HG03039 (cell line): ENCODE measurements at regions not wholly inside any gene's neighbourhood (a gene's known extent, or its start where the extent isn't known, plus 50 kb on each side); places are given as distances from the start of the nearest gene placed in this dataset.
"Not testable (repeated sequence)": the region's sequence is repeated elsewhere in the genome, so short reads cannot be mapped to it uniquely, and the experiment has no call there.

Experiments used
- ATAC-seq: cut with Tn5 transposase; IDR thresholded peaks from one replicate; pipeline ENCODE4 v1.9.1; 2021; ENCODE audit warnings: mild to moderate bottlenecking, moderate library complexity; ENCODE audit not compliant: unreplicated experiment

DNA sequence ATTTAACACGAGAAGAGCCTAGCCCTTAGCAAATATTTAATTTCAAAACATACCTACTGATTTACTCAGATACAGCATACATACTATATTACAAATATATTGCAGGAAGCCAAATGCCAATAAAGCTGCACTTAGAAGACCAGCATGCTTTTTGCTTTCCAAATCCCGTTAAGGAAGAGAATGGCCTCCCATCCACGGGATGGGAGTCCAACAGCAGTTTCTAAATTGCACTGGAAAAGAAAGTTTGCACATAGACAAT lies 156.3 kb upstream of the FOXN3 start:
- ATAC-seq = no peak

- ATAC-seq = no peak
These were observed 155.8 kb upstream of the FOXN3 start for GRCh38 chr14:89572596-89573398.

DNA sequence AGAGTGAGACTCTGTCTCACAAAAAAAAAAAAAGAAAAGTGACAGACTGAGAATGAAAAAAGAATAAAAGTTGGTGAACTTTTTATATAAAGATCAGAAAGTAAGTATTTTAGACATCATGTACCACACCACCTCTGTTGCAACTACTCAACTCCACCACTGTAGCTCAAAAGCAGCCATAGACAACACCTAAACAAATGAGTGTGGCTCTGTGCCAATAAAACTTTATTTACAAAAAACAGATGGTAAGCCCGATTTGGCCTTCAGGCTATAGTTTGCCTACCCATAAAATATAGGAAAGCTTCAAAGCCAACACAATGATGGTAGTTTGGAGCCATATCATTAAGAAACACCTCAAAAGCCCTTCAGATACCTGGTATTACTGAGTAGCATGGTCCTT lies 154.5 kb upstream of the FOXN3 start:
- no peak for ATAC-seq

DNA sequence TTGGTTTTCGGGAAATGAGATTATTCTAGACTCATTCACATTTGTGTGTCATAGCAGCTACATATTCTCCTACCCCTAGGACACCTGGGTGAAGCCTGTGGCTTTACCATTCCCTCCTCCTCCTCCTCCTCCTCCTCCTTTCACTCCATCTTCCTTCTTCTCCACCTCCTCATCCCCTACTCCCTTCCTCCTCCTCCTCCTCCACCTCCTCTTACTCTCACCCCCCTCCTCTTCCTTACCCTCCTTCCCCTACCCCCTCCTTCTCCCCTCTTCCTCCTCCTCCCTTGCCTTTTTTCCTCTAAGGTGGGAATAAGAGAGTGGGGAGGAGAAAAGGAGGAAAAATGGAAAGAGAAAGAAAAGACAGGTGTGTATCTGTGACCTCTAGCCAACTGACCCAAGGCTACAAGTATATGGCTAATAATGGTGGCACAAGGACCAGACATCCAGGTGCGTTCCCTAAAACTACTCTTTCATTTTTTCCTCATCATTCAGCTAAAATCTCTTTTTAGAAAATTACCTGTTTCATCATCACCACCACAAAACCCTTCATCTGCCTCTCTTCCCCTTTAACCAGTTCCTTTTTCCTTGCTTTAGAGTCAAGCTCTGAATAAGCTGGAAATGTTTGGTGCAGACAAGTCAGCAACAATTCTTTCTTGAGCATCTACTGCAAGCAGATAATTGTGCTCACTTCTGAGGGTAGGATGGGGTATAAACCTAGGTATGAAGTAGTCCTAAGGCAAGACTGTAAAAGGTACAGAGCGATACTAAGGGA lies 149.8 kb upstream of the FOXN3 start:
- ATAC-seq = no peak

DNA sequence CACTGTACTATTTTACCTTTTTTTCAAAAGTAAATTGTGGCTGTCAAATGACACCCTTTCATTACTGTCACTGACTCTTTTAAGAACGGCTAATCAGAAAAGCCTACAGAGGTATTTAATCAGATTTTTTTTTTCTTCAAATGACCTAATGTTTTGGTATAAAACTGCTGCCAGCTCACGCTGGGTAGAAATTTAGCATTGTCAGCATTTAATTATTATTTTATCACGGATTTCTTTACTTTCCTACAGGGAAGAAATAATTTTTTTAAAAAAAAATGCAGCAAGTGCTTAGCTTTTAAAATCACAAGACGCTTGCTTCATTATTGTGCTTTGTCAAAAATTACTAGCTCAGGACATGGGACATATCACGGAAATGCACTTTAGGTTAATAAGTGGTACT lies 149.1 kb upstream of the FOXN3 start:
- no peak for ATAC-seq

DNA sequence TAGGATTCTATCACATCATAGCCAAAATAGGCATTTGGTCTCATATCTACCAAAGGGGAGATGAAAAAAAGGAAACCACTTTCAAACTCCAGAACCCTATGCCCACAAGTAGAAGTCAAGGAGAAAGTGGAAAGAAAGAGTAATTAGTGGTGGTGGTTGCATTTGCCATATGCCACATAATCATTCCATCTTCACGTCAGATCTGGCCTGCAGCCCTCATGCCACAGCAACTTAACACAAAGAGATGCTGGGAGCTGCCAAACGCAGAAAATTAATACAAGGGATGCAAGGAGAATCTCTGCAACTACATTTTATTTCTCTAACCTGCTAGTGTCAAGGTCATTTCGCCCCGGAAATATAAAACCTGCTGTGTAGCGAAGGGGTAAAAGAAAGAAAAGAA lies 148.6 kb upstream of the FOXN3 start:
- no peak for ATAC-seq

DNA sequence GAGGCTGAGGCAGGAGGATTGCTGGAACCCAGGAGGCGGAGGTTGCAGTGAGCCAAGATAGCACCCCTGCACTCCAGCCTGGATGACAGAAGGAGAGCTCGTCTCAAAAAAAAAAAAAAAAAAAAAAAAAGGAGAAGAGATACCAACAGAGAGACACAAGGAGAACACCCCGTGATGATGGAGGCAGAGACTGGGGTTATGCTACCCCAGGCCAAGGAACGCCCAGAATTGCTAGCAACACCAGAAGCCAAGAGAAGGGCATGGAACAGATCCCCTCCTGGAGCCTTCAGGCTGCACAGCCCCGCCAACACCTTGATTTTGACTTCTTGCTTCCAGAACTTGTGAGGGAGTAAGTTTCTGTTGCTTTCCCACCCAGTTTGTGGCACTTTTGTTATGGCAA lies 148.0 kb upstream of the FOXN3 start:
- ATAC-seq = no peak

DNA sequence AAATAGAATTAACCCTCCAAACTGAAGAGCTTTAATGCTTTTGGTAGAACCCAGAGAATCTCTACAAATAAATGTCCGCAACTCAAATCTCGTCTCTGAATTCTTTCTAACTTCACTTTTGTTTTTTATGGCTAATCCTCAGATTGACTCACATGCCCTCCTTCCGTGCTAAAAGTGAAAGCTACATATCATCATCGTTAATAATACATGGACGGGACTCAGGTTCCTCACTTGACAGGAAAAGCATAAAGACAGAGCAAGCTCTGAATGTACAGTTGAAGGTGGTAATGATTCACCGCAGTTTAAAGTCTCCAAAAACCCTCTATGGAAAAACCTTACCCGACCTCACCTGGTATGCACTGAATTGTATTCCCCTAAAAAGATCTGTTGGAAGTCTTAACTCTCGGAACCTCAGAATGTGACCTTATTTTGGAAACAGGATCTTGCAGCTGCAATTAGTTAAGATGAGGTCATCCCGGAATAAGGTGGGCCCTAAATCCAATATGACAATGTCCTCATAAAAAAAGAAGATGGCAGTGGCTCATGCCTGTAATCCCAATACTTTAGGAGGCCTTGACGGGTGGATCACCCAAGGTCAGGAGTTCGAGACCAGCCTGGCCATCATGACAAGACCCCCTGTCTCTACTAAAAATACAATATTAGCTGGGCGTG lies 147.4 kb upstream of the FOXN3 start:
- ATAC-seq = no peak

DNA sequence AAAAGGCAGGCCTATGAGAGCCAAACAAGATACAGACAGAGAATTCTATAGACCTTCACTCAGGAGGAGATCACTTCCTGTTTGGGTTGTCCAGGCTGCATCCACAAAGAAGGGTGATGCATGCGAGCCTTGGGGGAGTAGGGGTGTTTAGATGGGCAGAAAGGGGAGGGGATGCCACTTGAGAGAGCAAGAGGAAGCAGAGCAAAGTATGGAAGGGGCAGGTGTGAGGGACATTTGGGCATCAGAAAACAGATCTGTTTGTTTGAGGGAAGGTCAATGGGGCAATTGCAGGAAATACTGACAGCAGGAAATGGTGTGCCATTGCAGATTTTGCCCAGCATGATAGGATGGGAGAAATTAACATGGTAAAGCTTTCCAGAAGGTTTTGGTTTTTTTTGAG lies 146.4 kb upstream of the FOXN3 start:
- ATAC-seq = no peak

GRCh38 chr14:89551955-89552354 lies 134.9 kb upstream of the FOXN3 start:
- ATAC-seq = no peak

- no peak for ATAC-seq
These were observed 134.4 kb upstream of the FOXN3 start for GRCh38 chr14:89551432-89551831.

DNA sequence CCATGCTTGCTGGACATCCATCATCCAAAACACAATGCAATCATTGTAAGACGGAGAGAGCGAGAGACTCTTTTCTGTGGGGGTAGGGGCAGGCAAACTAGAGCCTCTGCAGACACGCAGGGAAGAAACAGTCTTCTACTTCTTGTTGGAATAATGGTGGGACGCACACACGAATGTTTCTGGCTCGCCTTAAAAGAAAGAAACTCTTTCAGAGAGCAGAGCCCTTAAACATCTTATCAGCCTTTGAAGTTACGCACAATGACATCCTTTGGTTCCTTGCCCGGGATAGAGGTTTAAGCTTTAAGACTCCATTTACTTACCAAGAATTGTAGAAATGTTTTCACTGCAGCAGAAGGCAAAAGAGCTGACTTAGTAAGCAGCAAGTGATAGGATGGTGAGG lies 133.8 kb upstream of the FOXN3 start:
- no peak for ATAC-seq

- no peak for ATAC-seq
These were observed 132.5 kb upstream of the FOXN3 start for GRCh38 chr14:89549381-89550125.

DNA sequence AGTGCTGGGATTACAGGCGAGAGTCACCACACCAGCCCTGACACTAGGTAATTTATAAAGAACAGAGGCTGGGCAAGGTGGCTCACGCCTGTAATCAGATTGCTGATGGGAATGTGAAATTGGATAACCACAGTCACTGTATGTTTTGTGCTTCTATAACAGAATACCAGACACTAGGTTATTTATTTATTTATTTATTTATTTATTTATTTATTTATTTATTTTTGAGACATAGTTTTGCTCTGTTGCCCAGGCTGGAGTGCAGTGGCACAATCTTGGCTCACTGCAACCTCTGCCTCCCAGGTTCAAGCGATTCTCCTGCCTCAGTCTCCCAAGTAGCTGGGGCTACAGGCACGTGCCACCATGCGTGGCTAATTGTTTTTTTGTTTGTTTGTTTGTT lies 130.0 kb upstream of the FOXN3 start:
- not testable (repeated sequence) for ATAC-seq

DNA sequence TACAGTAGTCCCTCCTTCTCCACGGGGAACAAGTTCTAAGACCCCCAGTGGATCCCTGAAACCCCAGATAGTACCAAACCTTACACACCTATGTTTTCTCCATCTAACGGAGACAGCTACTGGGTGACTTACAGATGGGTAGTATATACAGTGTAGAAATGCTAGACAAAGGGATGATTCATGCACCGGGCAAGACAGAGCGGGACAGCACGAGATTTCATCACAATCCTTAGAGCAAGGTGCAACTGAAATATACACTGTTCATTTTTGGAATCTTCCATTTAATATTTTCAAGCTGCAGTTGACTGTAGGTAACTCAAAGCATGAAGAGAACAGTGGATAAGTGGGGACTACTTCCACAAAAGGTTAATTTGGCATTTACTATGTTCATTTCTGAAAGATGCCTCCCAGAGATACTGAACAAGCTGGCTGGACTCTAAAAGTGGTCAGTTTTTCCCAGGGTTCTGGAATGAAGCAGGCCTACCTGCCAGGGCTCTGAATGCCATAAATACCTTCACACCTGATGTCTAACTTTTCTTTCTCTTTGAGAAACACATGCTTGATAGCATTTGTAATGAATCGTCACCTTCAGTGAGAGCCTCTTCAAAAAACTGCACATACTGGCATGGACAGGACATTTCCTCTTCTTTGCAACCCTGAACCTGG lies 127.7 kb upstream of the FOXN3 start:
- no peak for ATAC-seq

GRCh38 chr14:89543425-89543790 lies 126.4 kb upstream of the FOXN3 start:
- no peak for ATAC-seq

DNA sequence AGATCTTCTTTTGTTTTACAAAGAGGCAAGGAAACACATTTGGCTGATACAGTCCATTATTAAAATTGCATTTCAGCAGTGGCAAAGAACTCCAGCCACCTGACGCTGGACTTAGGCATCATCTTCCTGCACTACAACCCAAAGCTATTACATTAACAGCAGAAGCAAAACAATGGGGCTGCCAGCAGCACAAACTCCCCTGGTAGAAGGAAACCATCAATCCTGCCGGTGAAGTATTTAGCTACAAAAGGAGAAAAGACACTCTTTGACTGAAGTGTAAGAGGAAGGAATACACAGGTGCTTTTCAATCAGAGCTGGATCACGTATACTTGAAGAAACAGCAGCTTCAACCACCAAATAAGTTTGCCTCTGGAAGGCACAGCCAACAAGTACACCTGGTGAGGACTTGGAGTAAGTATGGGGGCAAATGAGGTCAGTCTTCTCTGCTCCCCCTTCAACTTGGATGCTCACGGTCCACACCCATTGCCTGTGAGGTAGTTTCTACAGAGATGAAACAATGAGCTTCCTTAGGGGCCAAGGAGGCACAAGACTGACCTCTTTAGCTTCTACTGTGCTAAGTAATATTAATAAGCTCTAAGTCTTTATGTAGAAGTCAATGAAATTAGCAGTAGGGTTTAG lies 125.9 kb upstream of the FOXN3 start:
- ATAC-seq = no peak

GRCh38 chr14:89540830-89541470 lies 123.9 kb upstream of the FOXN3 start:
- no peak for ATAC-seq

DNA sequence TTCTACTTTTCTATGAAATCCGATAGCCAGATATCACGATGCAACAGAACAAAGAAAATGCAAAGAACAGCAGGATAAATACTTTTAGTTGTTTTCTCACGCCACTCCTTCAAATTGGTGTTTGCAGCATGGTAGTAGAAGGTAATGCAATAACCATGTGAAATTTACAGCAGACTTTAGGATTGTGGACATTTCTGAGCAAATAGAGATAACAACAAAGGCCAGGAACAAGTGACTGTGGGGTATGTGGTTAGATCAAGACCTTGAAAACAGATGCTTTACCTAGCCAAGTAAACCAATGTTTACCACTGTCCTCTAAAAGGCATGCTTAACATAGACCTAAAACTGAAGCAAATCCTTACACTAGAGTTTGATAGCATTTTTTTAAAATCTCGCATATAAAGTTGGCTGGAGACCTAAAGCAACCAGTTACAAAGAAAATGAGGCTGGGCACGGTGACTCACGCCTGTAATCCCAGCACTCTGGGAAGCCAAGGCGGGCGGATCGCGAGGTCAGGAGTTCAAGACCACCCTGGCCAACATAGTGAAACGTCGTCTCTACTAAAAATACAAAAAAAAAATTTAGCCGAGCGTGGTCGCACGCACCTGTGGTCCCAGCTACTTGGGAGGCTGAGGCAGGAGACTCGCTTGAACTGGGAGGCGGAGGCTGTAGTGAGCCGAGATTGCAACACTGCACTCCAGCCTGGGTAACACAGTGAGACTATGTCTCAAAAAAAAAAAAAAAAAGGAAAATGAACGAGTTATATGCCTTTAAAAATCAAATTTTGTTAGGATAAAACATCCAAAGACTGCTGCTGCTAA lies 123.2 kb upstream of the FOXN3 start:
- ATAC-seq = no peak
